DMS153 treated with DMSO at 0.1 percent for 48 hours (cell line): ENCODE measurements at regions not wholly inside any gene's neighbourhood (a gene's known extent, or its start where the extent isn't known, plus 50 kb on each side); places are given as distances from the start of the nearest gene placed in this dataset.
A peak's percentile ranks its signal among the peaks of the same experiment; 100 is the strongest.

Experiments
- DNase-seq: peaks from one replicate; lab custom pipeline; 2025; ENCODE audit not compliant: unreplicated experiment; lab: John Stamatoyannopoulos, UW

DNA sequence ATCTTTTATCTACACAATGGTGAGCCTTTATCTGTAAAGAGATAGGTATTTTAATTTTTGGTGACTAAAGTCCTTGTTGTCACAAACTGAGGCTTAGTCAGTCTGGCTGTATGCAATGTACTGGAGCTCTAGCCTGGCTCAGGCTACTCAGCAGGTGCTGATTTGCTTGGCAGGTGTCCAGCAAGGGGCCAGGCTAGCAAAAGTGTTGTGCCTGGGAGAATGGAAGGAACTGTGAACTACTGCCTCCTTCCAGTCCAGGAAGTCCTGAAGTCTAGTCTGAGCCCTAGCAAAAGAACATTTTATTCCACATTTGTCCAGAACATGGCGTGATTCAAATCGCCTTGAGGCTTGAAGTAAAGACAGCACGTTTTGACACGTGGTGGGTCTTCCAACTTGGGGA is 260.5 kb downstream of the CCDC85A start:
- DNase-seq: no peak

DNA sequence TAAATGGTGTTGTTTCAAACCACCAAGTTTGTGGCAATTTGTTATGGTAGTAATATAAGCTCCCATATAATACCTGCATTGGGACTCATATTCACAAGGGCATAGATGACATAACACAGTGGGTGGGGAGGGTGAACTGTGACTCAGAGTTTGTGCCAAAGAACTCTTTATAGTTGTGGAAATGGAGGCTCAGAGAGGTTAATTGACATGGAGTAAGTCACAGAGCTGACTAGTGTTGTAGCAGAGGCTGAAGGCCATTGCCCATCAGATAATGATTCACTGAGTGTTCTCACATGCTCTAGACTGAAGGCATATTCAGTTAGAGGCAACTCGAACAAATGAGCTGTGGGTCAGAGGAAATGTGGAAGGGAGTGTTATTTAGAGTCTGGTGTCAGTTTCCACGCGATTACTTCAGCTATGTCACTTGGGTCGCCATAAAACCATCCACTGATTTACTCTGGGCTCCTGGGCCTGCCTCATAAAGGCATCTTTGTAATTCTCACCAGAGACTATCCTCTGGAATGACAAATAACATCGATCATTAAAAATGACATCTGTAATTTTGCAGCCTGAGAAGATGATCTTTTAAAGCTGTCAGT is 264.7 kb downstream of the CCDC85A start:
- DNase-seq: no peak

DNA sequence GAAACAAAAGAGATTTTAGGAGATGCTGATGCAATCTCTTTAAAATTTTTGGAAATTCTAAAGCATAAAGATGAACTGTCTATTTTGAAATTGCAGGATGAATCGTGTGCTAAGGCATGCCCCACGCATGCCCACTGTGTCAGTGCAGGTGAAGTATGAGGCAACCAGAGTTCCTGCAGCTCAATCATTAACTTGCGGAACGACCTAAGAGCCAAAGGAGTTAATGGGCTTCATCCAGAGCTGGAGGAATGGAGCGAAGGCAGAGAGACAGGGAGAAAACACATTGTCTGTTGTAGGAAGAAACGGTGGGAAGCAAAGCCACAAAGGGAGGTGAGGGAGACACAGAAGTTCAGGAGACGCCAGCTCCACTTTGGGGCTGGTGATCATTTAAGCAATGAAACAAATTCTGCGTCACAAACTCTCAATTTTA is 265.2 kb downstream of the CCDC85A start:
- DNase-seq: no peak

DNA sequence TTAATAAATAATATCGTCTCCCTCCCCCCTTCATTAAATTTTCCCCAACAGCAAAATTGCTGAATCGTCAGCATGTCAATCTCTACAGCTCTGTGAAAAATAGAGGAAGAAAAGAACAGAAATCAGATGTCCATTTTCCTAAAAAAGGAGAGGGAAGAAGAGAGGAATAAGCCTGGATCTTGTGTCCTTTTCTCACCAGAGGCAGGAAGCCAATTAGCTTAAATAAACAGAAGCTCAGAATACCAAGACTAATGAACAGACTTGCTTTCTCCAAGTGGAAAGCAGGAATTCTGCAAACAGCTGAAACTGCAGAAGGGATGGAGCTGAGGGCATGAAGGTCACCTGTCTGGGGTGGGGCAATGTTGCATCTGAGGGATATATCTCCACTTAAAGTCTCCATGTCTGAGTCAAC is 265.7 kb downstream of the CCDC85A start:
- DNase-seq: no peak

DNA sequence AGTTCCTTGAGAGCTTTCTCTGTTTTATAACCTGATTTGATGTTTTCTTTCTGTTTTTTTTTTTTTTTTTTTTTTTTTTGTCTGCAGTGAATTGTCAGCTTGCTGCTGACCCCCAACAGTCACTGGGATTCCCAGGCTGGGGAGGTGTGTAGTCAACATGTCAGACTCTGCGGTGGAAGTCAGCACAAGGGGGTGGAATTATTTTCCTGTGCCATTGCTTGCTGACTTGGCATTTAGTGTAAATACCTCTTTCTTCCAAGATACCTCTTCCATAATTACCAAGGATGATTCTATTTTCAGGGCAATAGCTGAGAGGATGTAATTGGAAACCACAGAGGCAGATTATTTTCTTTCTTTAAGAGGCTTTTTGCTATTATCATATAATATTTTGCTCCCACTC is 266.3 kb downstream of the CCDC85A start:
- no peak for DNase-seq

DNA sequence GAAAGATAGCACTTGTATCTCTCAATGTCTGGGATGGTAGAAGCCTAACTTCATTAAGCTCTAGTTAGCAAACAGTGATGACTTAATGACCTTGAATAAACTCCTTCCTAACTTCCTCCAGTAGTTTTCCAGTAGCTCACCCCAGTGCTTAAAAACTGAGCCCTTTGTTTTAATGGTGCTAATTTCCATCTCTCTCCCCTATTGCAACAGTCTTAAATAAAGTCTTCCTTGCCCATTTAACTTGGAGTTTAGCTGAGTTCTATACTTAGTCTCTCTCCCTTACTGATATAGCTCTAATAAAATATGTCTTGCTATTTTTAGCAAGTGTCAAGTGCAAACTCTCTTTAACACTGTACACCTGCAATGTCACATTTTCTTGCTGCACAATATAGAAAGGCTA is 267.0 kb downstream of the CCDC85A start:
- DNase-seq: no peak

DNA sequence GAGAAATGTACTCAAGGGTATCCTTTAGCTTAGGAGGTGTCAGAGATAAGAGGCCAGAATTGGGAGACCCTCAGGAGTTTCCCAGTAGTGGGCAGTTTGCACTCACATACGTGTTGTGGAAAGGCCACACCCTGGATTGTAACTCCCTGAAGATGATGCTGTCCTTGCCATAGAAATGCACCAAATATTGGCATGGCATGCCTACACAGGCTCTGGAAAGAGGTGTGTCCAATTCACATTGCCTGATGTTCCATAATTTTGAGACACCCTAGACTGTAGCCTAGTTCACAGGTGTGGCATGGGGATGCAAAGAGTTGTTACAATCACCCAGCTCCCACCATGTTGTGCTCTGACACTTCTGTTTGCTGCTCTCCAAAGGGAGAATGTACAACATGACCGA is 271.9 kb downstream of the CCDC85A start:
- no peak for DNase-seq

DNA sequence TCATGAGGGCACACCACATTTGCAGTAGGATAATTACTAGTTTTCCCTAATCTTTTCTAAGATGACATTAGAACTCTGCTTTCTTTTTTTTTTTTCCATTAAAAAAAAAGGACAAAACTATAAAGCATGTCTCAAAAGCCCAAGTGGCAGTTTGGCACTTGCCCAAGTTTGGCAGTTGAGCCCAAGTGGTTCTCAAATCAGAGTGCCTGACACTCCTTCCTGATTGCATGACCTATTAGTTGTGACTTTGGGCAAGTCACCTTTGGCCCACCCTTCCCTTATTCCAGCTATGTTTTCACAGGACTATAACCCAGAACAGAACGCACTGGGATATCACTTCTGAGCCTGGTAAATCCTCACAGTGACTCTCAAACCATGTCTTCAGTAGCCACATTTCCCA is 273.0 kb downstream of the CCDC85A start:
- no peak for DNase-seq

DNA sequence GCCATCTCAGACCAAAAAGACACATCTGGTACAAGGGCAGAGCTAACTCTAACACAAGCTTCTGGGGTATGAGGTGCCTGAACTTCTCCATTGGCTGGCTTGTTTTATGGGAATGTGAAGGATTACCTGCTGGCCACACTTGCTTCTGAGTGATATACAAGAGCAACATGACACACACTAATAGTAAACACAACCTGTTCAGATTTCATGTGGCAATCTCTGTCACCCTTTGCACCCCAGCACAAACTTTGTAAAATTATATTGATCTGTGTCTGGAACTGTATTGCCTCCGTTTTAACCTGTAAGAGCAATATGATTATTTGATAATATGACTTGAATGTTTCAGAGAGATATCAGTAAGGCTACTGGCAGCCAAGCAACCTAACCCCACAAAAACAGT is 276.7 kb downstream of the CCDC85A start:
- DNase-seq: no peak

DNA sequence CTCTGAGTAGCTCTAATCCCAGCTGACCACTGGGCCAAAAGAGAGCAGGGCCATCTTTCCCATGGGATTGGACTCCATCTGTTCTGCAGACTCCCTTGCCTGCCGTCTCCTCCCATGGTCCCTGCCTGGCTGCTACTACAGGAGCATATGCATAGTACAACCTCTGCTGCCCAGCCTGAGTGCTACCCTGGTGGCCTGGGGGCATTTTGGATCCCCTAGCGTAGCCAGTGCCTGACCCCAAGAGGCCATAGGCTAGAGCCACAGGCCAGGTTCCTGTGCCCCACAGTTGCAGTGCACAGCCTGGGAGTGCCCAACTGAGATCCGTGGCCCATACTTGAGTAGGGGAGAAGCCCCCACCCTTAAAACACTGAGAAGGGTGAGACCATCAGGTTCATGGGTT is 280.3 kb downstream of the CCDC85A start:
- DNase-seq: no peak

DNA sequence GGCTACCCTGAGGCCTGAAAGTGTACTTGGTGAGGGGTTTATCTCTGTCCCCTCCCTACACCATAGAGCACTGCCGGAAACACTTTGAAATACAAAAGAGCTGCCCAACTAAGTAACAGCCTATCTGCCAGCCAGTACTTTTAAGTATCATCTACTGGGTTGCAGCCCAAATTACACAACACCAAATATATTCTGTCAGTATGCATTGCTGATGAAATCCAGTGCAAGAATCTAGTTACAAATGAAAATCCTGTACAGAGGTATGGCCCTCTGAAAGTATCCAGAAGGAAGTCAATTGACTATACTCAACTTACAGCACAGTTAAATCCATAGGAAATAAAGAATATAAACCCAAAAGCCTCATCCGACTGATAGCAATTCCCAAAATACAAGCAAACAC is 280.8 kb downstream of the CCDC85A start:
- no peak for DNase-seq

DNA sequence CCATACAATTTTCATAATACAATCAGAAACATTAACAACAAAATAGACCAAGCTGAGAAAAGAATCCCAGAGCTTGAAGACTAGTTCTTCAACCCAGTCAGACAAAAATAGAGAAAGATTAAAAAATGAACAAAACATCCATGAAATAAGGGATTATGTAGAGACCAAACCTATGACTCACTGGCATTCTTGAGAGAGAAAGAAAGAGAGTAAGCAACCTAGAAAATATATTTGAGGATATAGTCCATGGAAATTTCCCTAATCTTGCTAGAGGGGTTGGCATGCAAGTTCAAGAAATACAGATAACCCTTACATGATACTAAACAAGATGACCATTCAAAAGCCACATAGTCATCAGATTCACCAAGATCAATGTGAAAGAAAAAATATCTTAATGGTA is 281.7 kb downstream of the CCDC85A start:
- DNase-seq: no peak

DNA sequence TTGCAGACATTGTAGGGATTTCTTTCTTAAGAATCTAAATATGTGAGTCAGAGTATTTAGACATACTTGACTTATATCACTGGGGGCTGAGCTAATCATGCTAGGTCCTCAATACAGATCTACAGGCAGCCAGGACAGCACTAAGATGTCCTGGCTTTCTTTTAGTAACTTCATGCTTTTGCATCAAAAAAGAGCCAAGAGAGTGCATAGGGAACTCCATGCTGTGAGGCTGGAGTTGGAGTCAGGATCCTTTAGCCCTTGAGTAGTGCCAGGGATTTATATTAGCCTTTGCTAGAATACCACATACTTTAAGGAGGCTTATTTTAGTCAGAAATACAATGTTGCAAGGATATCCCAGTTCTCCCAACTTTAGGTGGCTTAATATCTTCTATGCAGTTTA is 289.7 kb downstream of the CCDC85A start:
- no peak for DNase-seq

DNA sequence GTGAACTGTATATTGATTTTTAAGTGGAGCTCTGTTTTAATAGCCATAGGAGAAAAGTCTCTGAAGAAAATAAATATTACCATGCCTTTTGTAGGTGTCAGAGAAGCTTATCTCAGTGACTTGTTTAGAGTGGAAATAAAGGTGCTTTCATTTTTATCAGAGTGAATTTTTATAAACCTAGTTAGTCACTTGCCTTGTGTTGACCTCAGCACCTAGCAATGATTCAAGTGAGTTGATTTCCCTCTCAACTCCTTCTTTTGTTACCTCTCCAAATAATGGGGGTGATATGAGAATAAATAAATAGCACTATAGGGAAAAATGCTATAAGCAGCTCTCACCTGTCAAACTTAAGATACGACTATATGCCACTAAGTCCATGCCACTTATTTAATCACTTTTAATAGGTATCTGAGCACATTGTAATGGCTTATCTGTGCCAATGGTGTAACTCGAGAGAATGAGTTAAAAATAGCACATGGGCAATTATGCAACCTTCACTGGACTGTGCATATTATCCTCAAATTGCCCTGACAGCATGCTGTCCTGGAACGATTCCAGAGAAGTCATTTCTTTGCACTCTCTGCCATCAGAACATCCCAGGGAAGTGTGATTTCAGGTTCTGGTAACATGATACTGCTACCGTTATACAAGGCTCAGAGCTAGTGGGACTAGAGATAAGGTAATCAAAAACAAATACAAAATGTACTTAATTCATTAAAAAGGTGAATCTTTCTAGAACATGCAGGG is 290.8 kb downstream of the CCDC85A start:
- peak; percentile 80 for DNase-seq

DNA sequence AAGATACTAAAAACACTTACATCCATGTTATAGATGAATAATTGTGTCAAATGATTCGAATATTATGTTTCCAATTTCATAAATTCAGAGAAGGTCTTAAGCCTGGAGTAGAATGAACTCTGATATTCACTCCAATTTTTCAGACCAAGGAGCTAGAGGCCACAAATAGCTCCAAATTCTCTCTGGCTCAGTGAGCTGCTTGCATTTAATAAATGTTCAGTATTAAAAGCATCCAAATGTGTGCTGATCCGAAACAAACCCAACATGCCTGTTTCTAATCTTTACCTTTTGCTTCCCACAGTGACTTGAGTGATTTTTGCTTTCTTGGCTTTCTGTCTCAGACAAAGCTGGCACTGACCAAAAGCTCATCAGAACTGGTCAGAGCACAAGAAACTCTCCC is 291.4 kb downstream of the CCDC85A start:
- no peak for DNase-seq

DNA sequence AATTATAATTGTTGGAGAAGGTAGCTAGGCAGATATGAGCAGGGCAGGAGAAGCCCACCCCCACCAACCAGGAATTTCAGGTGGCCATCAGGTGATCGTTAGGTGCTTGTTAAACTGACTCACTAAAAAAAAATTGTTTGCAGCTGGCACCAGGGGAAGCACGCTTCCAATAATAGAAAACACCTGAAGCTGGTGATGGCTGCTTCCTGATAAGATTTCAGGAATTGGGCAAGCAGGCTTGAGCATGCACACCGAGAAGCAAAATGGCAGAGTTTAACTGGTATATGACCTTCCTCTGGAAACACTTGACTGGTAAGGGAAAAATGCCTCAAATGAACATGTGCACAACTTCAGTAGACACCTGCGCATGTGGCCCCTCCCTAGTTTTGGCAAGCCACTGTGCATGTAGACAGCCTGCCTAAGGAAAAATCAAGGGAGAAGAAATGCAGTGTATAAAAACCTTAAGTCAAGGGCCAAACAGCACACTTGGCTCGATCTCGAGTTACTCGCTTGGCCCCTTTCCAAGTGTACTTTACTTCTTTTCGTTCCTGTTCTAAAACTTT is 292.8 kb downstream of the CCDC85A start:
- DNase-seq: no peak

DNA sequence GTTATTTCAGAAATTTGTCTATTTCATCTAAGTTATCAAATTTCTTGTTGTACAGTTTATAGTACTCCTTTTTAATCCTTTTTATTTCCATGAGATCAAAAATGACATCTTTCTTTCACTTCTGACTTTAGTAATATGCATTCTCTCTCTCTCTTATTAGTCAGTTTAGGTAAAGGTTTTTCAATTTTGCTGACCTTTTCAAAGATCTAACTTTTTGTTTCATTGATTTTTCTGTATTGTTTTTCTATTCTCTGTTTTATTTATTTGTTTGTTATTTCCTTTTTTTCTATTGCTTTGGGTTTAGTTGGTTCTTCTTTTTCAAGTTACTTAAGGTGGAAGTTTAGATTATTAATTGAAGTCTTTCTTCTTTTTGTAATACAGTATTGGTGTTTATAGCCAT is 294.2 kb downstream of the CCDC85A start:
- no peak for DNase-seq

DNA sequence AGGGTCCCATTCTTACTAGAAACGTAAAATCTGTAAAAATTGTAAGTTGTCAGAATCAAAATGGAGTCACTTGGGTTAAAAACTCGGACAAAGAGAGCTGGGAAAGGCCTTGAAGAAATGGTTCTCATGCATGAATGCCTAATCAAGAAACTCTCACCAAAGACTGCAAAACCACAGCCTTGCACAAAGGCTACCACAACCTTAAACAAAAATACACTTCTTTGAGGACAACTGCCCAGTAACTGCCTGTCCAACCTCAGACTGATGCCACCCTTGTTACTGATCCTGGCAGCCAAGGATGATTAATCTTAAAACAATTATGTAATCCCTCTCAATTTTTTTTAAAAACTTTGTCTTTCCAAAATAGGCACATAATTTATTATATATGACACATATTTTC is 299.3 kb downstream of the CCDC85A start:
- DNase-seq: no peak

DNA sequence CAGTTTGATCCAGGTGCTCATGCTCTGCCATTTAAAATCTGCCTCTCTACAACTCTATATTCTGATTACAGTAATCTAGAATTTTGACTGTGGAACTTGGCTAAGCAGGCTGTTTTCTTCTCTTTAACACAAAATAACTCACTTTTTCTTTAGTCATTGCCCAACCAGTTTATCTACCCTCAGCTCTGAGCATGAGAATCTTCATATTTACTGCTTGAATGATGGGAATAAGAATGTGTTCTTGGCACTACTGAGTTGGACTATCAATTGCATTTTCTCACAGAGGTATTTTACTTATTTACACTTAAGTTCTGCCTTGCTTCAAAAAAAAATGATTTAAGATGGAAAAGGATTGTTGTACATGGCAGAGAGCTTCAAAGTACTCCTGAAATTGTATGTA is 301.1 kb downstream of the CCDC85A start:
- no peak for DNase-seq

DNA sequence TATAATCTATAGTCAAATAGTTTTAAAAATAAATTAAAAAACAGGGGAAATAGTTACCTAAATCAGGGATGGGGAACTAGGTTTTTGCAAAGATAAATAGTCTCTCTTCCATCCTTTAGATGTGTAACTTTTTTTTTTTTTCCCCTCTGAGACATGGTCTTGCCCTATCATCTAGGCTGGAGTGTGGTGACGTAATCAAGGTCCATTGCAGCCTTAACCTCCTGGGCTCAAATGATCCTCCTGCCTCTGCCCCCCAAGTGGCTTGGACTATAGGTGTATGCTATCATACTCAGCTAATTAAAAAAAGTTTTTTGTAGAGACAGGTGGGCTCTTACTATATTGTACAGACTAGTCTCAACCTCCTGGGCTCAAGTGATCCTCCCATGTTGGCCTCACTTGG is 316.5 kb downstream of the CCDC85A start:
- no peak for DNase-seq

DNA sequence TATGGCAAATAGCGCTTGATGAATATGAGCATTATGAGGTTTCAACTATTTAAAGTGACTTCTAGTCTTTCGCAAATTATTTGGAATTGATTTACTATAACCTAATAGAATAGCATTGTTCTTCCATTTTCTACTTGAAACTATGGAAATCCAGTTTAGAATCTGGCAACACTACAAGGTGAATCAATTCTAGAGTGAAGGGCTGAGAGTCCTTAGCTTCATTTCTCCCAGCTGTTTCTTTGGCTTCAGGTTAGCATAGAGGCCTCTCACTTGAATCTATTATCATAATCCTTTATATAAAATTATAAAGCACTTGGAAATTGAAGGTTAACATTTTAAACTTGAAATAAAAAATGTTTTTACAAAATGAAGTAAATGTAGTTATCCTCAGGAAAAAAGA is 318.8 kb downstream of the CCDC85A start:
- DNase-seq: no peak

DNA sequence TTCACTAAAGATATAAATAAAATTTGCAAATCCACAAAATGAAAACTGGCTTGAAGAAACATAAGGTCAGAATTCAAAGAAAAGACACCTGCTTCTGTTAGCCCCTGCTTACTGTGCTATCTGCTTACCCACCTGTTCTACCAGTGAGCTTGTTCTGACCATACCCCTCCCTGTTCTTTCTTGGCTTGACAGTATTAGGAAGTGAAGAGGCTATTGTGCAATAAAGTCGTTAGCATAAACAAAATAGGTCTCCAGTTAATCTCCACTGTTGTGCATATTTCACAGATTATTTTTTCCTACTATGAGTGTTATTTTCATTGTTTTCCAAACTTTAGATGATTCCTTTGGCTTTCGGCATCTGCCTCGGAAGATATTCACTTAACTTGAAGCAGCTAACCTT is 322.1 kb downstream of the CCDC85A start:
- no peak for DNase-seq

DNA sequence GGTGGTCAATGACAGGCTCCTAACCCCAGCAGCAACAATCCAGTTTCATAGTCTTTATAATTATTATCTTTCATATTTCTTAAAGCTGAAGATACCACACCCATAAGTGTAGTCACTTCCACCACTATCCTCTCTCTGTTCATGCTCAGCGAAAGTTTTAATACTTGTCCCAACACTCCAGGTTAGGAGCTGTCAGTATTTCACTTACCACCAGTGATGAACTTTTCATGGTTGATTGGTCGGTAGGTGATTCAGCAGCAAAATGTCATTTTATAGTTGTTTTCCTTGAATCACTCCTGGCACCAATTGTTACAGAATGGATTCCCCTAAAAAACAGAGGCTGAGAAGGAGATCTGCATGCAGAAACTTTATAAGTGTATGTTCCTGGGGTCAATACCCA is 324.9 kb downstream of the CCDC85A start:
- DNase-seq: no peak
